ENCODE measurements at regions not wholly inside any gene's neighbourhood (a gene's known extent, or its start where the extent isn't known, plus 50 kb on each side); places are given as distances from the start of the nearest gene placed in this dataset.

DNA sequence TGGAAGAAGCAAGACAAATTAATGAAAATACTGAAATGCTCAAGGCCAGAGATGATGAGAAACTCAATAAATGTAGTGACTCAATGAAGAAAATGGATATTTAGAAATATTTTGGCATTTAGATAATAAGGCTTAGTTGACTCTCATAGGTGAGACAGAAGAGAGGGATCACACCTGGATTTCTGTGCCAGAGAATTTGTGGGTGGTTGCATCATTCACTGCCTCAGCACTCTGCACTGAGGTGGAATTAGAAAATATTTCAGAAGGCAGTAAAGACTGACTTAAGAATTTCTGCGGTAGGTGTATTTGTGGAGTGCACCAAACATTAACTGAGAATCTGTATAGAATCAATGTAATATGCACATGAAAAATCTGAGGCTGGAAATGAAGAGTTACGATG lies 848.3 kb upstream of the PCDH9 start:
- Mint-ChIP-seq H3K27ac (no peak overlapping the region), H3K27me3 (ENCODE audit: insufficient read depth, low read depth) (no peaks in the 10 kb centered on the region), H3K9me3 (no peaks in the 10 kb centered on the region), H3K4me1 (no peaks in the 10 kb centered on the region), H3K4me3 (no peak overlapping the region), H3K36me3 (no peaks in the 10 kb centered on the region)
- Histone ChIP-seq H3F3A (ENCODE audit: low read depth) (peaks cover 19% of the 10 kb centered on the region), H3K9ac (no peak overlapping the region), H4K20me1 (ENCODE audit: low read depth) (no peaks in the 10 kb centered on the region), H3K27me3 (no peaks in the 10 kb centered on the region), H2AFZ (replicated peaks) (no peak overlapping the region), H3K36me3 (no peaks in the 10 kb centered on the region), H3K79me2 (ENCODE audit: low read depth) (no peaks in the 10 kb centered on the region), H3K4me1 (no peaks in the 10 kb centered on the region), H3K4me2 (no peak overlapping the region), H3K4me3 (no peak overlapping the region), H3K27ac (no peak overlapping the region), H3K9me3 (ENCODE audit: low read depth) (no peaks in the 10 kb centered on the region)
- TF ChIP-seq EZH2 (IDR thresholded peaks at IDR 0.05): no peak
- TF ChIP-seq EZH2phosphoT487 (IDR thresholded peaks at IDR 0.05): no peak
- TF ChIP-seq, protein P1, sequence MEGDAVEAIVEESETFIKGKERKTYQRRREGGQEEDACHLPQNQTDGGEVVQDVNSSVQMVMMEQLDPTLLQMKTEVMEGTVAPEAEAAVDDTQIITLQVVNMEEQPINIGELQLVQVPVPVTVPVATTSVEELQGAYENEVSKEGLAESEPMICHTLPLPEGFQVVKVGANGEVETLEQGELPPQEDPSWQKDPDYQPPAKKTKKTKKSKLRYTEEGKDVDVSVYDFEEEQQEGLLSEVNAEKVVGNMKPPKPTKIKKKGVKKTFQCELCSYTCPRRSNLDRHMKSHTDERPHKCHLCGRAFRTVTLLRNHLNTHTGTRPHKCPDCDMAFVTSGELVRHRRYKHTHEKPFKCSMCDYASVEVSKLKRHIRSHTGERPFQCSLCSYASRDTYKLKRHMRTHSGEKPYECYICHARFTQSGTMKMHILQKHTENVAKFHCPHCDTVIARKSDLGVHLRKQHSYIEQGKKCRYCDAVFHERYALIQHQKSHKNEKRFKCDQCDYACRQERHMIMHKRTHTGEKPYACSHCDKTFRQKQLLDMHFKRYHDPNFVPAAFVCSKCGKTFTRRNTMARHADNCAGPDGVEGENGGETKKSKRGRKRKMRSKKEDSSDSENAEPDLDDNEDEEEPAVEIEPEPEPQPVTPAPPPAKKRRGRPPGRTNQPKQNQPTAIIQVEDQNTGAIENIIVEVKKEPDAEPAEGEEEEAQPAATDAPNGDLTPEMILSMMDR (IDR thresholded peaks at IDR 0.05): no peak
- no peak for DNase-seq (ENCODE audit: low spot score)

DNA sequence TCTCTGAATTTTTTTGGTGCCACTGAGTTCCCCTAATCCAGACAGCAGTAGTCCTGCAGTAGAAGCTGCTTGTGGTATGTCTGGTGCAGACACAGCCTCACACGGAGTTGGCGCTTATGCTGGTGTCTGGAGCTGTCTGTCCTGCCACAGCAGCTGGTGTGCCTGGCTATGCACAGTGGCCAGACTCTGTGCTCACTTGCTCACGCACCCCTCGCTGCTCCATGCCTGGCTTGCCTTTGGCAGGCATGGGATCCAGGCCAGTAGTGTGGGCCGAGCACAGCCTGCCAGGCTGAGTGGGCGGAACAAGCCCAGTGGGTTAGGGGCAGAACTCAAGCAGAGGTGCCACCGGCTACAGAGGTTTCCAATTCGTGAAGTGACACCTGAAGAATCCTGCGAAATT lies 845.9 kb upstream of the PCDH9 start:
- TF ChIP-seq EZH2 (IDR thresholded peaks at IDR 0.05) (no peak), EZH2phosphoT487 (IDR thresholded peaks at IDR 0.05) (no peak)
- TF ChIP-seq, protein P1 (IDR thresholded peaks at IDR 0.05): no peak
- Histone ChIP-seq H3K9ac (no peak overlapping the region), H2AFZ (replicated peaks) (no peak overlapping the region), H3K36me3 (no peaks in the 10 kb centered on the region), H4K20me1 (ENCODE audit: low read depth) (no peaks in the 10 kb centered on the region), H3F3A (ENCODE audit: low read depth) (peaks cover 4% of the 10 kb centered on the region), H3K27ac (no peak overlapping the region), H3K27me3 (no peaks in the 10 kb centered on the region), H3K4me1 (no peaks in the 10 kb centered on the region), H3K9me3 (ENCODE audit: low read depth) (no peaks in the 10 kb centered on the region), H3K79me2 (ENCODE audit: low read depth) (no peaks in the 10 kb centered on the region), H3K4me3 (no peak overlapping the region), H3K4me2 (no peak overlapping the region)
- no peak for DNase-seq (ENCODE audit: low spot score)
- Mint-ChIP-seq H3K27ac (no peak overlapping the region), H3K27me3 (ENCODE audit: insufficient read depth, low read depth) (no peaks in the 10 kb centered on the region), H3K4me1 (no peaks in the 10 kb centered on the region), H3K36me3 (no peaks in the 10 kb centered on the region), H3K4me3 (no peak overlapping the region), H3K9me3 (no peaks in the 10 kb centered on the region)

DNA sequence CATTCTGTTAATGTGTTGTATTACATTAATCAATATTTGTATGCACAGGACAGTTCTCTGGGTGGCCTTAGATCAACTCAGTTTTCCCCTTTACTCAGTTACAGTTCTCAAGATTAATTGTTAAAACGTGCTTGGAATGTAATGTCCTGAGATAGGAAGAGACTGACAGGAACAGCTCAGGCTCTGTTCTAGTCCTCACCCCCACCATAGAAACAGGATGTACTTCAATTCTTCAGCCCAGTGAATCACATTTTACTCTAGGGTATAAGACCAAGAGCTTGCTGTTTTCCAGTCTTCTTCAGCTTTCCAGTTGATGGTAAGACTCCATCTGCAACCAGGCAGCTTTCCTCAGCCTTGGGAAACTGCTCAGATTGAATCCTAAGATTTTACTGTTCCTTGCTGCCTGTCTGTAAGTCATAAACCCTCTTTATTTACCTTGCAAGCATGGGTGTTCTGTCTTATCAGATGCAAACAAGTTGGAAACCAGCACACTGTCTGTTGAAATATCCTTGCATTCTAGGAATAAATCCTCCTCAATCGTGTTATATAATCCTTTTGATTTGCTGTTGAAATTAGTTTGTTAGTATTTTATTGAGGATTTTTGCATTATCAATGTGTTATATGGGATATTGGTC lies 836.9 kb upstream of the PCDH9 start:
- Mint-ChIP-seq H3K36me3 (no peaks in the 10 kb centered on the region), H3K4me1 (no peaks in the 10 kb centered on the region), H3K4me3 (no peak overlapping the region), H3K27ac (no peak overlapping the region), H3K27me3 (ENCODE audit: insufficient read depth, low read depth) (no peaks in the 10 kb centered on the region), H3K9me3 (no peaks in the 10 kb centered on the region)
- TF ChIP-seq EZH2phosphoT487 (IDR thresholded peaks at IDR 0.05) (no peak), EZH2 (IDR thresholded peaks at IDR 0.05) (no peak)
- TF ChIP-seq, protein P1 (IDR thresholded peaks at IDR 0.05): no peak
- H3K9ac ChIP-seq: no peak overlapping the region
- H3K4me1 ChIP-seq: no peaks in the 10 kb centered on the region
- no peak for DNase-seq (ENCODE audit: low spot score)
- no peak overlapping the region for H3K4me3 ChIP-seq
- no peaks in the 10 kb centered on the region for H3K27me3 ChIP-seq
- no peak overlapping the region for H3K27ac ChIP-seq
- H3K4me2 ChIP-seq: no peak overlapping the region
- H4K20me1 ChIP-seq (ENCODE audit: low read depth): no peaks in the 10 kb centered on the region
- H2AFZ ChIP-seq (replicated peaks): peak overlapping the region; percentile 67
- H3K79me2 ChIP-seq (ENCODE audit: low read depth): no peaks in the 10 kb centered on the region
- H3F3A ChIP-seq (ENCODE audit: low read depth): no peaks in the 10 kb centered on the region
- H3K36me3 ChIP-seq: no peaks in the 10 kb centered on the region
- no peaks in the 10 kb centered on the region for H3K9me3 ChIP-seq (ENCODE audit: low read depth)

All from neural progenitor cell (in vitro differentiated cells).